H9 (cell line): ENCODE measurements at regions not wholly inside any gene's neighbourhood (a gene's known extent, or its start where the extent isn't known, plus 50 kb on each side); places are given as distances from the start of the nearest gene placed in this dataset.

Experiments used
- DNase-seq: peaks from one replicate; pipeline ENCODE4 v3.0.0-alpha.2; 2017
- H2AFZ ChIP-seq: one replicate; pipeline ENCODE4 v1.6.1; 2013; ENCODE audit warnings: mild to moderate bottlenecking, low read length, control low read depth, moderate library complexity
- H2AK5ac ChIP-seq: 2 replicates; pipeline ENCODE4 v1.6.1; 2013; ENCODE audit warnings: low read length, control low read depth, mixed read lengths; ENCODE audit not compliant: insufficient read length
- H2BK120ac ChIP-seq: one replicate; pipeline ENCODE4 v1.6.1; 2013; ENCODE audit warnings: low read depth, mild to moderate bottlenecking, low read length, control low read depth, inconsistent platforms; ENCODE audit not compliant: poor library complexity, severe bottlenecking
- H2BK12ac ChIP-seq: 2 replicates; pipeline ENCODE4 v1.6.1; 2013; ENCODE audit warnings: low read length, control low read depth, mixed read lengths, low read depth; ENCODE audit not compliant: insufficient read length
- H2BK15ac ChIP-seq: 2 replicates; pipeline ENCODE4 v1.6.1; 2013; ENCODE audit warnings: low read depth, low read length, control low read depth
- H2BK20ac ChIP-seq: one replicate; pipeline ENCODE4 v1.6.1; 2013; ENCODE audit warnings: low read depth, mild to moderate bottlenecking, low read length, control low read depth, inconsistent platforms; ENCODE audit not compliant: poor library complexity, severe bottlenecking
- H2BK5ac ChIP-seq: 2 replicates; pipeline ENCODE4 v1.6.1; 2013; ENCODE audit warnings: low read length, control low read depth, mixed read lengths; ENCODE audit not compliant: insufficient read length
- H3K14ac ChIP-seq: 2 replicates; pipeline ENCODE4 v1.6.1; 2013; ENCODE audit warnings: low read length, control low read depth; ENCODE audit not compliant: insufficient read depth
- H3K18ac ChIP-seq: 2 replicates; pipeline ENCODE4 v1.6.1; 2013; ENCODE audit warnings: low read depth, mild to moderate bottlenecking, mixed read lengths, low read length, control low read depth; ENCODE audit not compliant: insufficient read length
- H3K23ac ChIP-seq: 2 replicates; pipeline ENCODE4 v1.6.1; 2013; ENCODE audit warnings: low read length, control low read depth, mixed read lengths, low read depth; ENCODE audit not compliant: insufficient read length
- H3K23me2 ChIP-seq: 2 replicates; pipeline ENCODE4 v1.6.1; 2013; ENCODE audit warnings: low read depth, mild to moderate bottlenecking, mixed read lengths, low read length, control low read depth; ENCODE audit not compliant: insufficient read length, poor library complexity, severe bottlenecking
- H3K27ac ChIP-seq: 2 replicates; pipeline ENCODE4 v1.5.1; 2013; ENCODE audit warnings: low read length, control low read depth, mixed read lengths, low read depth; ENCODE audit not compliant: insufficient read length
- H3K27me3 ChIP-seq: 2 replicates; pipeline ENCODE4 v1.6.1; 2013; ENCODE audit warnings: low read length, control low read depth, inconsistent platforms; ENCODE audit not compliant: insufficient read depth
- H3K4ac ChIP-seq: 2 replicates; pipeline ENCODE4 v1.6.1; 2013; ENCODE audit warnings: low read depth, mild to moderate bottlenecking, control low read depth, inconsistent platforms, low read length, moderate library complexity
- H3K4me1 ChIP-seq: 2 replicates; pipeline ENCODE4 v1.6.1; 2013; ENCODE audit warnings: low read length, control low read depth, inconsistent platforms; ENCODE audit not compliant: insufficient read depth
- H3K4me2 ChIP-seq: 2 replicates; pipeline ENCODE4 v1.6.1; 2013; ENCODE audit warnings: low read length, control low read depth, mixed read lengths; ENCODE audit not compliant: insufficient read length, insufficient read depth
- H3K56ac ChIP-seq: 2 replicates; pipeline ENCODE4 v1.6.1; 2013; ENCODE audit warnings: low read depth, mild to moderate bottlenecking, mixed read lengths, low read length, control low read depth; ENCODE audit not compliant: insufficient read length
- H3K79me1 ChIP-seq: 2 replicates; pipeline ENCODE4 v1.6.1; 2013; ENCODE audit warnings: low read depth, mild to moderate bottlenecking, moderate library complexity, low read length, control low read depth, inconsistent platforms; ENCODE audit not compliant: insufficient read depth, poor library complexity, severe bottlenecking
- H3K79me2 ChIP-seq: 2 replicates; pipeline ENCODE4 v1.6.1; 2013; ENCODE audit warnings: low read length, control low read depth, inconsistent platforms; ENCODE audit not compliant: insufficient read depth
- H3K9ac ChIP-seq: 2 replicates; pipeline ENCODE4 v1.6.1; 2013; ENCODE audit warnings: low read length, control low read depth, mixed read lengths; ENCODE audit not compliant: insufficient read length; ENCODE audit errors: extremely low read depth
- H3K9me3 ChIP-seq: one replicate; pipeline ENCODE4 v1.6.1; 2013; ENCODE audit warnings: low read depth, low read length, inconsistent platforms; ENCODE audit not compliant: control insufficient read depth
- H3T11ph ChIP-seq: one replicate; pipeline ENCODE4 v1.6.1; 2013; ENCODE audit warnings: mild to moderate bottlenecking, low read length, control low read depth, inconsistent platforms
- H4K20me1 ChIP-seq: one replicate; pipeline ENCODE4 v1.6.1; 2013; ENCODE audit not compliant: control insufficient read depth, insufficient read length, insufficient read depth
- H4K5ac ChIP-seq: 2 replicates; pipeline ENCODE4 v1.6.1; 2013; ENCODE audit warnings: low read depth, mild to moderate bottlenecking, mixed read lengths, low read length, control low read depth; ENCODE audit not compliant: insufficient read length
- H4K8ac ChIP-seq: replicated peaks from 2 replicates; pipeline ENCODE4 v1.6.1; 2013; ENCODE audit warnings: low read length, control low read depth, mixed read lengths, low read depth; ENCODE audit not compliant: insufficient read length
- H4K91ac ChIP-seq: 2 replicates; pipeline ENCODE4 v1.6.1; 2013; ENCODE audit warnings: low read depth, mild to moderate bottlenecking, moderate library complexity, mixed read lengths, low read length, control low read depth; ENCODE audit not compliant: insufficient read length
- H3K27ac Mint-ChIP-seq, 3 experiments: 2 replicates in 2 of 3; 3 replicates in 1 of 3; pipeline ENCODE4 v1.8.0; 2020 to 2021; ENCODE audit warnings: mixed read lengths in 3 of 3, mild to moderate bottlenecking in 1 of 3, moderate library complexity in 1 of 3
- H3K27me3 Mint-ChIP-seq: 2 replicates; pipeline ENCODE4 v1.8.0; 2021; ENCODE audit warnings: low read depth, mild to moderate bottlenecking, moderate library complexity, mixed read lengths
- H3K36me3 Mint-ChIP-seq, 3 experiments: 2 replicates in 2 of 3; 3 replicates in 1 of 3; pipeline ENCODE4 v1.8.0; 2020 to 2021; ENCODE audit warnings: low read depth in 3 of 3, mixed read lengths in 3 of 3; ENCODE audit not compliant: insufficient read depth in 1 of 3
- H3K4me1 Mint-ChIP-seq, 2 experiments: 2 replicates each; pipeline ENCODE4 v1.8.0; 2020; ENCODE audit warnings: mixed read lengths in 2 of 2
- H3K4me3 Mint-ChIP-seq, 2 experiments: 2 replicates in 1 of 2; 3 replicates in 1 of 2; pipeline ENCODE4 v1.8.0; 2020 to 2021; ENCODE audit warnings: mild to moderate bottlenecking in 2 of 2, mixed read lengths in 2 of 2, moderate library complexity in 1 of 2
- H3K9me3 Mint-ChIP-seq, 2 experiments: 2 replicates in 1 of 2; 3 replicates in 1 of 2; pipeline ENCODE4 v1.8.0; 2020; ENCODE audit warnings: mild to moderate bottlenecking in 2 of 2, mixed read lengths in 2 of 2, moderate library complexity in 1 of 2
- WGBS: extraction: QIAGEN DNeasy Blood & Tissue Kit; methylation state at CpG from one replicate; pipeline ENCODE4 v1.1.7; 2013; ENCODE audit warnings: missing lambda C conversion rate, low lambda C conversion rate, mixed read lengths; ENCODE audit not compliant: insufficient read length; ENCODE audit errors: extremely low coverage; 5-methylcytosine and 5-hydroxymethylcytosine counted together
- TF ChIP-seq, protein P1 (sequence below): fragments of 200-600 bp; sonication (generic); conservative IDR thresholded peaks from 3 replicates; pipeline ENCODE4 v1.8.0; 2021; ENCODE audit warnings: antibody characterized with exemption, mild to moderate bottlenecking

GRCh38 chr9:126049896-126050604 is 276.6 kb upstream of the MVB12B start:
- Histone ChIP-seq H3K18ac (no peak overlapping the region), H3K4me2 (no peak overlapping the region), H2BK20ac (no peak overlapping the region), H3K27ac (no peak overlapping the region), H4K20me1 (no peaks in the 10 kb centered on the region), H3K23ac (no peak overlapping the region), H3K79me1 (no peaks in the 10 kb centered on the region), H2AFZ (no peak overlapping the region), H4K5ac (no peak overlapping the region), H3K9me3 (no peaks in the 10 kb centered on the region), H3K4ac (no peak overlapping the region), H4K91ac (no peak overlapping the region), H3K4me1 (no peaks in the 10 kb centered on the region), H3T11ph (no peak overlapping the region), H2BK120ac (no peak overlapping the region), H4K8ac (no peak overlapping the region), H2BK15ac (no peak overlapping the region), H2BK5ac (no peak overlapping the region), H2BK12ac (no peak overlapping the region), H3K27me3 (no peaks in the 10 kb centered on the region), H3K14ac (no peak overlapping the region), H3K79me2 (no peaks in the 10 kb centered on the region), H3K23me2 (no peaks in the 10 kb centered on the region), H3K9ac (no peak overlapping the region), H2AK5ac (no peak overlapping the region), H3K56ac (no peak overlapping the region)
- H3K27me3 Mint-ChIP-seq = peaks cover 18% of the 10 kb centered on the region
- no peak for DNase-seq
- peaks cover 7 to 9% of the 10 kb centered on the region in 2 experiments for H3K9me3 Mint-ChIP-seq
- TF ChIP-seq, protein P1, sequence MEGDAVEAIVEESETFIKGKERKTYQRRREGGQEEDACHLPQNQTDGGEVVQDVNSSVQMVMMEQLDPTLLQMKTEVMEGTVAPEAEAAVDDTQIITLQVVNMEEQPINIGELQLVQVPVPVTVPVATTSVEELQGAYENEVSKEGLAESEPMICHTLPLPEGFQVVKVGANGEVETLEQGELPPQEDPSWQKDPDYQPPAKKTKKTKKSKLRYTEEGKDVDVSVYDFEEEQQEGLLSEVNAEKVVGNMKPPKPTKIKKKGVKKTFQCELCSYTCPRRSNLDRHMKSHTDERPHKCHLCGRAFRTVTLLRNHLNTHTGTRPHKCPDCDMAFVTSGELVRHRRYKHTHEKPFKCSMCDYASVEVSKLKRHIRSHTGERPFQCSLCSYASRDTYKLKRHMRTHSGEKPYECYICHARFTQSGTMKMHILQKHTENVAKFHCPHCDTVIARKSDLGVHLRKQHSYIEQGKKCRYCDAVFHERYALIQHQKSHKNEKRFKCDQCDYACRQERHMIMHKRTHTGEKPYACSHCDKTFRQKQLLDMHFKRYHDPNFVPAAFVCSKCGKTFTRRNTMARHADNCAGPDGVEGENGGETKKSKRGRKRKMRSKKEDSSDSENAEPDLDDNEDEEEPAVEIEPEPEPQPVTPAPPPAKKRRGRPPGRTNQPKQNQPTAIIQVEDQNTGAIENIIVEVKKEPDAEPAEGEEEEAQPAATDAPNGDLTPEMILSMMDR = 0 out of 3 replicates have a peak, but pooled peaks have one; percentile 12
- H3K4me1 Mint-ChIP-seq = peaks cover 0 to 8% of the 10 kb centered on the region in 2 experiments; a peak in 2 of 4 replicates
- H3K36me3 Mint-ChIP-seq = peaks cover 0 to 4% (median 0%) of the 10 kb centered on the region in 3 experiments; a peak in 2 of 7 replicates
- H3K4me3 Mint-ChIP-seq = no peak overlapping the region
- no peak overlapping the region for H3K27ac Mint-ChIP-seq
- no CpG with 5 or more reads among the region's 26 CpGs for WGBS
